Esophagus muscularis mucosa (tissue), 3 donors: ENCODE measurements at regions not wholly inside any gene's neighbourhood (a gene's known extent, or its start where the extent isn't known, plus 50 kb on each side); places are given as distances from the start of the nearest gene placed in this dataset.

ENCODE experiments used
- CTCF ChIP-seq, 3 experiments: fragments of 200-600 bp in 2 of 3; fragments of 450-650 bp in 1 of 3; sonication (generic) in 2 of 3; IDR thresholded peaks; one replicate each; pipeline ENCODE4 v1.5.1; 2017 to 2019; ENCODE audit warnings: antibody characterized with exemption in 3 of 3, mild to moderate bottlenecking in 2 of 3, moderate library complexity in 1 of 3
- POLR2A ChIP-seq: fragments of 450-650 bp; IDR thresholded peaks from one replicate; pipeline ENCODE4 v1.6.1; 2017; ENCODE audit warnings: antibody characterized with exemption, moderate library complexity, mild to moderate bottlenecking, low read depth
- POLR2AphosphoS5 ChIP-seq, 2 donors: sonication (generic); formaldehyde crosslinking; IDR thresholded peaks; one replicate each; pipeline ENCODE4 v1.6.1; 2017; ENCODE audit warnings: antibody characterized with exemption in 2 of 2

DNA sequence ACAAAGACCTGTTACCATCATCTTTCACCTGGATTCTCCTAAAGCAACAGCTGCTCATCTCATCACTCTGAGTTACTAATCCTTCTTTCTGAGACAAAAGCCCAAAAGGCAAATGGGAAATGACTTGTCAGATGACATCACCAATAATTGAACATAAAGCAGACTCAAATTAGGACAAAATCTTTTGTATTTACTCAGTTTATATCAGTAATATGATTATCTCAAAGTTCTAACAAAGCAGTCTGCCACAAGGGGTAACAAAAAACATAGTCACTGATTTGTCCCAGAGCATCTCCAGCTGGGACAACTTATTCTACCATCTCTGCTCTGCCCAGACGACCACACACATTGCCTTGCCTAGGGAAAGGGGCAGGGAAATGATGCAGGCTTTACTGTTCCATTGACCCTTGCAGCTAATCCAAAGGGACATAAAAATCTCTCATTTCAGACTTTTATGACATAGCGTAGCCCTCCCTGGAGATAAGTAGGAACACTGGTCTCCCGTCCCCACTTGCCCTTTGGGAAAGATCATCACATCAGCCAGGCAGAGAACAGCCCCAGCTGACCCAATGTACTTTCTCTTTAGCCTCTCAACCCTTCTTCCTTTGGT lies 249.5 kb upstream of the PTGER4 start:
- TF ChIP-seq CTCF (IDR thresholded peaks at IDR 0.05) = no peak
- no peak for TF ChIP-seq POLR2AphosphoS5 (IDR thresholded peaks at IDR 0.05)
- no peak for TF ChIP-seq POLR2A
